BLaER1 treated with 17β-estradiol and CSF1 and Interleukin-3, amounts not matched to agents 10 nM and 100 nM (cell line): ENCODE measurements at regions not wholly inside any gene's neighbourhood (a gene's known extent, or its start where the extent isn't known, plus 50 kb on each side); places are given as distances from the start of the nearest gene placed in this dataset.
A peak's percentile ranks its signal among the peaks of the same experiment; 100 is the strongest.

Source experiments
- H3K27ac ChIP-seq, 11 experiments: shearing (Covaris generic); formaldehyde crosslinking; 2 replicates each; pipeline ENCODE4 v1.8.1; 2022
- H3K27me3 ChIP-seq, 11 experiments: shearing (Covaris generic); formaldehyde crosslinking; 2 replicates each; pipeline ENCODE4 v1.8.1; 2022
- H3K36me3 ChIP-seq, 11 experiments: shearing (Covaris generic); formaldehyde crosslinking; 2 replicates each; pipeline ENCODE4 v1.8.1; 2022
- H3K4me1 ChIP-seq, 10 experiments: shearing (Covaris generic); formaldehyde crosslinking; 2 replicates each; pipeline ENCODE4 v1.8.1; 2022
- H3K4me2 ChIP-seq, 11 experiments: shearing (Covaris generic); formaldehyde crosslinking; 2 replicates each; pipeline ENCODE4 v1.8.1; 2022
- H3K4me3 ChIP-seq, 10 experiments: shearing (Covaris generic); formaldehyde crosslinking; 2 replicates each; pipeline ENCODE4 v1.8.1; 2022
- H3K9ac ChIP-seq, 11 experiments: shearing (Covaris generic); formaldehyde crosslinking; 2 replicates each; pipeline ENCODE4 v1.8.1; 2022
- H3K9me3 ChIP-seq, 11 experiments: shearing (Covaris generic); formaldehyde crosslinking; replicated peaks in 1 of 11; 2 replicates each; pipeline ENCODE4 v1.8.1; 2022
- H4K20me1 ChIP-seq, 11 experiments: shearing (Covaris generic); formaldehyde crosslinking; 2 replicates each; pipeline ENCODE4 v1.8.1; 2022
- Cebpa-rat ChIP-seq, 11 experiments: shearing (Covaris generic); IDR thresholded peaks; 2 replicates each; pipeline ENCODE4 v1.8.1; 2022

GRCh38 chr11:13223112-13223511, 54.5 kb upstream of the BMAL1 start:
- Histone ChIP-seq H3K4me3 (no peak overlapping the region), H3K36me3 (no peaks in the 10 kb centered on the region), H3K27me3 (no peaks in the 10 kb centered on the region), H3K9ac (no peak overlapping the region), H3K9me3 (no peaks in the 10 kb centered on the region; a peak in 1 of 22 replicates), H4K20me1 (no peaks in the 10 kb centered on the region), H3K4me1 (peaks cover 9 to 23% (median 20%) of the 10 kb centered on the region in 10 experiments), H3K4me2 (no peak overlapping the region), H3K27ac (no peak overlapping the region)
- no peak for TF ChIP-seq Cebpa-rat (IDR thresholded peaks at IDR 0.05)

GRCh38 chr11:13224324-13224723, 53.3 kb upstream of the BMAL1 start:
- H3K4me1 ChIP-seq = peaks cover 21 to 35% (median 33%) of the 10 kb centered on the region in 10 experiments
- no peaks in the 10 kb centered on the region for H3K36me3 ChIP-seq
- TF ChIP-seq Cebpa-rat (IDR thresholded peaks at IDR 0.05) = no peak
- no peaks in the 10 kb centered on the region for H4K20me1 ChIP-seq
- no peak overlapping the region for H3K9ac ChIP-seq
- no peaks in the 10 kb centered on the region for H3K9me3 ChIP-seq
- H3K27ac ChIP-seq = no peak overlapping the region
- H3K4me2 ChIP-seq = no peak overlapping the region
- no peaks in the 10 kb centered on the region for H3K27me3 ChIP-seq
- no peak overlapping the region for H3K4me3 ChIP-seq

GRCh38 chr11:13225038-13226001, 52.3 kb upstream of the BMAL1 start:
- no peak overlapping the region for H3K4me3 ChIP-seq
- no peak overlapping the region for H3K9ac ChIP-seq
- no peaks in the 10 kb centered on the region for H3K9me3 ChIP-seq
- H3K27me3 ChIP-seq = no peaks in the 10 kb centered on the region
- peak overlapping the region in 5 of 11 experiments; percentile 1 to 32 (median 17); a peak in 4 of 22 replicates for H3K4me2 ChIP-seq
- H3K27ac ChIP-seq = no peak overlapping the region
- TF ChIP-seq Cebpa-rat (IDR thresholded peaks at IDR 0.05) = no peak
- no peaks in the 10 kb centered on the region for H4K20me1 ChIP-seq
- H3K4me1 ChIP-seq = peaks cover 28 to 44% (median 43%) of the 10 kb centered on the region in 10 experiments
- H3K36me3 ChIP-seq = no peaks in the 10 kb centered on the region

- Histone ChIP-seq H4K20me1 (no peaks in the 10 kb centered on the region), H3K4me1 (peaks cover 28 to 55% (median 45%) of the 10 kb centered on the region in 10 experiments), H3K27me3 (no peaks in the 10 kb centered on the region), H3K36me3 (no peaks in the 10 kb centered on the region), H3K9me3 (no peaks in the 10 kb centered on the region), H3K4me2 (peak overlapping the region; percentile 70 to 91 (median 84); a peak in 21 of 22 replicates), H3K4me3 (no peak overlapping the region; a peak in 1 of 20 replicates), H3K9ac (no peak overlapping the region), H3K27ac (peak overlapping the region in 3 of 11 experiments; percentile 4 to 82 (median 80); a peak in 4 of 22 replicates)
- TF ChIP-seq Cebpa-rat (IDR thresholded peaks at IDR 0.05) = no peak
Observed at GRCh38 chr11:13227676-13228255, 49.8 kb upstream of the BMAL1 start.
